ENCODE measurements at regions not wholly inside any gene's neighbourhood (a gene's known extent, or its start where the extent isn't known, plus 50 kb on each side); places are given as distances from the start of the nearest gene placed in this dataset.

DNA sequence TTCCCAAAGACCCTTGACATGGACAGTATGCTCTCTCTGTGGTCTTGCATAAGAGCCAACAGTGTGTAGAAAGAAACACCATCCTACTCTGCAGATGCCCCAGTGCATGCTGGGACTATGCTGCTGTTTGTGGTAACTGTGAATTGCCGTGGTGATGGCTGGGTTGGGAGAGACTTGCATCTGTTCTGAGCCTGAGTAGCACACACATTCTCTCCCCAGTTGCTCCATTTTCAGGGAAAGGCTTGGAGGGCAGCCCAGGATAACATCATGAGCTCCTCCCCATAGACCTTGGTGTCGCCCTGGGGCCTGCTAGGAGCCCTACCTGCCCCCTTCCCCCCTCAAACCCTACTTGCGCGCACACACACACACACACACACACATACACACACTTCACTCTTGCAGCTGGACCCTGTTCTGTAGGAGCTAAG lies 120.9 kb upstream of the IPO9 start:
- H3K9me3 Mint-ChIP-seq (ENCODE audit: insufficient read depth): no peaks in the 10 kb centered on the region
- ChIA-PET CTCF (interaction anchor here (1.4 to 8.4 kb wide), 4 partner anchors 10 to 265 kb away, joined by 6 to 228 read pairs (median 26); no protein-coding TSS in a partner anchor), POLR2A (no interaction called here)
- no peak overlapping the region for H2AFZ ChIP-seq (ENCODE audit: insufficient read depth, low read depth, low read length, poor library complexity, severe bottlenecking)
- no peaks in the 10 kb centered on the region for H4K20me1 ChIP-seq (ENCODE audit: control insufficient read depth, insufficient read depth, low read length, poor library complexity, severe bottlenecking)
- no peak overlapping the region for H3K4me3 Mint-ChIP-seq
- no peaks in the 10 kb centered on the region for H3K36me3 ChIP-seq (replicated peaks in 1 of 2; ENCODE audit: control extremely low read depth in 1 of 2, control insufficient read depth in 1 of 2, extremely low read depth in 1 of 2, insufficient read depth in 2 of 2, low read length in 1 of 2)
- ATAC-seq (ENCODE audit: low read depth): no peak
- no peaks in the 10 kb centered on the region for H3K9me3 ChIP-seq (ENCODE audit: control extremely low read depth in 1 of 3, control insufficient read depth in 2 of 3, insufficient read depth in 1 of 3, low read length in 2 of 3)
- intact Hi-C loops (cut with micrococcal nuclease): loop anchor here (2.0 kb wide), 1 partner anchor 265 kb away; no protein-coding TSS in a partner anchor
- no peaks in the 10 kb centered on the region for H3K4me1 Mint-ChIP-seq
- no peak for DNase-seq
- no peak overlapping the region for H3K27ac Mint-ChIP-seq
- H3K79me2 ChIP-seq (ENCODE audit: control insufficient read depth, insufficient read depth, low read length): no peaks in the 10 kb centered on the region
- no peak overlapping the region for H3K27ac ChIP-seq (ENCODE audit: low read length in 2 of 2)
- H3K4me3 ChIP-seq (ENCODE audit: control extremely low read depth in 1 of 5, extremely low read depth in 1 of 5, insufficient read depth in 1 of 5, low read depth in 2 of 5, low read length in 4 of 5): no peak overlapping the region
- H3K9ac ChIP-seq (ENCODE audit: low read length): no peak overlapping the region
- H3K4me1 ChIP-seq (ENCODE audit: control insufficient read depth in 2 of 2, insufficient read depth in 2 of 2, low read length in 2 of 2): peaks cover 0 to 4% of the 10 kb centered on the region in 2 donors
- H3K27me3 ChIP-seq (replicated peaks in 1 of 4; ENCODE audit: control extremely low read depth in 1 of 4, control insufficient read depth in 3 of 4, insufficient read depth in 4 of 4, low read length in 3 of 4): peaks cover 0 to 11% (median 5%) of the 10 kb centered on the region in 4 experiments
- no peak overlapping the region for H3K4me2 ChIP-seq (replicated peaks; ENCODE audit: low read depth, low read length, poor library complexity, severe bottlenecking)
- peaks cover 4% of the 10 kb centered on the region for H3K27me3 Mint-ChIP-seq
- TF ChIP-seq EZH2 (IDR thresholded peaks at IDR 0.05; ENCODE audit: borderline replicate concordance, insufficient read depth, low read depth, low read length, poor library complexity, severe bottlenecking) (no peak), CTCF (IDR thresholded peaks at IDR 0.05) (no peak)
- WGBS (ENCODE audit: insufficient coverage): 100% methylated on average over 1 of the region's 4 CpGs

DNA sequence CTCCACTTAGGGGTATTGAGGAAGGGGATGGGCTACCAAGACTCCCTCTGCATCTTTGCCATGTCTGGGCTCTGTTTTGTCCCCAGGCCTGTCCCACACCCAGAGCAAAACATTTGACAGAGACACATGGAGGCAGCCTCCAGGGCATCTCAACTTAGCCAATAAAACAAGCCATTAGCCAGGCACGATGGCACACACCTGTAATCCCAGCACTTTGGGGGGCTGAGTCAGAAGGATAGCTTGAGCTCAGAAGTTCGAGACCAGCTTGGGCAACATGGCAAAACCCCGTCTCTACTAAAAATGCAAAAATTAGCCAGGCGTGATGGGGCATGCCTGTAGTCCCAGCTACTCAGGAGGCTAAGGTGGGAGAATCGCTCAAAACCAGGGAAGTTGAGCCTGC lies 120.3 kb upstream of the IPO9 start:
- no peaks in the 10 kb centered on the region for H3K9me3 ChIP-seq (ENCODE audit: control extremely low read depth in 1 of 3, control insufficient read depth in 2 of 3, insufficient read depth in 1 of 3, low read length in 2 of 3)
- no peaks in the 10 kb centered on the region for H3K79me2 ChIP-seq (ENCODE audit: control insufficient read depth, insufficient read depth, low read length)
- DNase-seq (no peak), ATAC-seq (ENCODE audit: low read depth) (no peak)
- Mint-ChIP-seq H3K27ac (no peak overlapping the region), H3K4me1 (no peaks in the 10 kb centered on the region), H3K27me3 (peaks cover 4% of the 10 kb centered on the region), H3K4me3 (no peak overlapping the region), H3K9me3 (ENCODE audit: insufficient read depth) (no peaks in the 10 kb centered on the region)
- peaks cover 0 to 10% (median 5%) of the 10 kb centered on the region in 4 experiments for H3K27me3 ChIP-seq (replicated peaks in 1 of 4; ENCODE audit: control extremely low read depth in 1 of 4, control insufficient read depth in 3 of 4, insufficient read depth in 4 of 4, low read length in 3 of 4)
- no peak overlapping the region for H3K4me2 ChIP-seq (replicated peaks; ENCODE audit: low read depth, low read length, poor library complexity, severe bottlenecking)
- CTCF ChIA-PET: interaction anchor here (0.6 to 8.4 kb wide), 17 partner anchors 12 to 407 kb away, joined by 3 to 228 read pairs (median 6); no protein-coding TSS in a partner anchor
- no peak overlapping the region for H3K27ac ChIP-seq (ENCODE audit: low read length in 2 of 2)
- no peak overlapping the region for H3K4me3 ChIP-seq (ENCODE audit: control extremely low read depth in 1 of 5, extremely low read depth in 1 of 5, insufficient read depth in 1 of 5, low read depth in 2 of 5, low read length in 4 of 5)
- H2AFZ ChIP-seq (ENCODE audit: insufficient read depth, low read depth, low read length, poor library complexity, severe bottlenecking): no peak overlapping the region
- intact Hi-C loops (cut with micrococcal nuclease): loop anchor here (2.0 kb wide), 1 partner anchor 264 kb away; no protein-coding TSS in a partner anchor
- no peak overlapping the region for H3K9ac ChIP-seq (ENCODE audit: low read length)
- peaks cover 0 to 4% of the 10 kb centered on the region in 2 donors for H3K4me1 ChIP-seq (ENCODE audit: control insufficient read depth in 2 of 2, insufficient read depth in 2 of 2, low read length in 2 of 2)
- WGBS (ENCODE audit: insufficient coverage): 81% methylated on average over 5 of the region's 5 CpGs
- H4K20me1 ChIP-seq (ENCODE audit: control insufficient read depth, insufficient read depth, low read length, poor library complexity, severe bottlenecking): no peaks in the 10 kb centered on the region
- no peaks in the 10 kb centered on the region for H3K36me3 ChIP-seq (replicated peaks in 1 of 2; ENCODE audit: control extremely low read depth in 1 of 2, control insufficient read depth in 1 of 2, extremely low read depth in 1 of 2, insufficient read depth in 2 of 2, low read length in 1 of 2)
- TF ChIP-seq CTCF (IDR thresholded peaks at IDR 0.05): no peak
- no peak for TF ChIP-seq EZH2 (IDR thresholded peaks at IDR 0.05; ENCODE audit: borderline replicate concordance, insufficient read depth, low read depth, low read length, poor library complexity, severe bottlenecking)
- POLR2A ChIA-PET: no interaction called here

Measured in B cell (primary cell).